ENCODE measurements at regions not wholly inside any gene's neighbourhood (a gene's known extent, or its start where the extent isn't known, plus 50 kb on each side); places are given as distances from the start of the nearest gene placed in this dataset.

DNA sequence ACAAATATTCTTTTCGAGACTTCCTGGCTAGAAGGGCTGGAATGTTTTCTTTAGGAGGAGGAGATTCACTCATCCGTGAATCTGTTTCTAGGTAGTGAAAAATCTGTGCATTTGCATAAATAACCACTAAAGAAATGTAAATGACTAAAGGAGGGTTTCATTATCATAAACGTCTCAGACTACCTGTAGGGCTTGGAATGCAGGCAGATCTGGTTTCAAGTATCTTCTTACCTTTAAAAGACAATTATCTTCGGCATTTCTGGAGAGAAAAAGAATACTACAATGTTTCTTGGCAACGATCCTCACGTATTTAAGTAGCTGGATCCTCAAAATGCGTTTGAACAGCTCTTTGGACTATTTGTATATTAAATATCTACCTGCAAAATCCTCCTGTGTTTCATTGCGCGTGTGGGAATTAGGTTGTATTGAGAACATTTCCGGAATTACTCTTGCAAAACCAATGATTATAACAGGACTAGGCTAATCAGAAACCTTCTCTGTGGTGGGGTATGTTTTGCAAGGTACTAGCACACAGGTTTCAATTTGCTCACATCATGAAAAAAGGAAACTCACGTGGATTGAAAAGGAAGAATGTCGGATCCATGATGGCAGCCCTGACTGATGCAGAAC is 291.1 kb upstream of the ARGLU1 start:
- Histone ChIP-seq H3K4me1 (no peaks in the 10 kb centered on the region), H3K4me3 (no peak overlapping the region), H3K27ac (no peak overlapping the region), H3K27me3 (ENCODE audit: low read depth) (no peaks in the 10 kb centered on the region), H3K36me3 (no peaks in the 10 kb centered on the region), H3K9me3 (no peaks in the 10 kb centered on the region)
- intact Hi-C loops (cut with DNase I), result no loop called here
- TF ChIP-seq, protein P1, sequence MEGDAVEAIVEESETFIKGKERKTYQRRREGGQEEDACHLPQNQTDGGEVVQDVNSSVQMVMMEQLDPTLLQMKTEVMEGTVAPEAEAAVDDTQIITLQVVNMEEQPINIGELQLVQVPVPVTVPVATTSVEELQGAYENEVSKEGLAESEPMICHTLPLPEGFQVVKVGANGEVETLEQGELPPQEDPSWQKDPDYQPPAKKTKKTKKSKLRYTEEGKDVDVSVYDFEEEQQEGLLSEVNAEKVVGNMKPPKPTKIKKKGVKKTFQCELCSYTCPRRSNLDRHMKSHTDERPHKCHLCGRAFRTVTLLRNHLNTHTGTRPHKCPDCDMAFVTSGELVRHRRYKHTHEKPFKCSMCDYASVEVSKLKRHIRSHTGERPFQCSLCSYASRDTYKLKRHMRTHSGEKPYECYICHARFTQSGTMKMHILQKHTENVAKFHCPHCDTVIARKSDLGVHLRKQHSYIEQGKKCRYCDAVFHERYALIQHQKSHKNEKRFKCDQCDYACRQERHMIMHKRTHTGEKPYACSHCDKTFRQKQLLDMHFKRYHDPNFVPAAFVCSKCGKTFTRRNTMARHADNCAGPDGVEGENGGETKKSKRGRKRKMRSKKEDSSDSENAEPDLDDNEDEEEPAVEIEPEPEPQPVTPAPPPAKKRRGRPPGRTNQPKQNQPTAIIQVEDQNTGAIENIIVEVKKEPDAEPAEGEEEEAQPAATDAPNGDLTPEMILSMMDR (IDR thresholded peaks at IDR 0.05), result no peak
- ATAC-seq (peak in 1 of 2 donors; percentile 23), DNase-seq (no peak)

DNA sequence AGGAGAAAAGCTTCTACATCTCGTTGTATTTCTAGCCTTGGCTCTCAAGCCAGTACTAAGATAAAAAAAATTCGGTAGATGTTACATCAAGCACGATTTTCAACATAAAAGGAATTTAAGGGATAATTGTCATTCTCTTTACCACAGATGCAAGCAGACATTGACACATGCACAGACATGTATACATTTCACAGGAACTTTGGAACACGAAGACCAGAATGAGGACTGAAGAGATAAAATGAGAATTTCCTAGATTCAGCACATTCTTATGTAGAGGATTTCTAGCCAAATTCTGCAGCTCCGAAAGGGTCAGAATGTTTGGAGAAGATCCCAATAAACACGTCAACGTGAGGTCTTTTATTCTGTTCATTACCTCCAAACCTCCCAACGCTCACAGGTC is 284.5 kb upstream of the ARGLU1 start:
- no peak for ATAC-seq
- Histone ChIP-seq H3K27ac (no peak overlapping the region), H3K9me3 (no peaks in the 10 kb centered on the region), H3K36me3 (no peaks in the 10 kb centered on the region), H3K4me1 (no peaks in the 10 kb centered on the region), H3K27me3 (ENCODE audit: low read depth) (no peaks in the 10 kb centered on the region), H3K4me3 (no peak overlapping the region)
- DNase-seq, result no peak
- TF ChIP-seq, protein P1 (IDR thresholded peaks at IDR 0.05), result no peak
- intact Hi-C loops (cut with DNase I), result no loop called here

DNA sequence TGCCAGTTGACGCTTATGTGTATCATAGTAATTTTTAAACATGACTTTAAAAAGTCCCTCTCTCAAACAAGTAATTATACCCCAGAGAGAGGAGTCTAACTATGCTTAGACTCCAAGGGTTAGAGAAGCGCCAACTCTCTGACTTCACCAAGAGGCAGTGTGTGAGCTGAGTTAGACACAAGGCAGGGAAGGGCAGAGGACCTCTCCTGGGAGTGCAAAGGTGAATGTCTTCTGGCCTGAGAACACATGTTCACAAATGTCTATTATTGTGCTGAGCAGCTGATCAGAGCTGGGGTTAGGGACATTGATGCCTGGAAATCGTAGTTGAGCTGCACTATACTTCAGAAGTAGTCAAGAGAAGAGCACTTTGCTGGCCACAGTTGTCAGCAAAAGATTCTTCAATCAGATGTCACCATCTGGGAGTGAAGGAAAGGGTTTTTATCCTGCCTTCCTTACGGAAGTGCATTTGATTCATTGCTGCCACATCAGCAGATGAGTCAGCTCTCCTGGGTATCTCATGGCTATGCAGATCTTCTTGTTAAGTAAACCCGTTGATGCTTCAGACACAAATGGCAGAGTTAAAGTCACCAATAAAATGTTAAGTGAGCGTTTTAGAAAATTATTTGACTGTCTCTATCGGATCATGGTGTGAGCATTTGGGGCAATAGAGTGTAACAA is 283.2 kb upstream of the ARGLU1 start:
- TF ChIP-seq, protein P1 (IDR thresholded peaks at IDR 0.05), result no peak
- intact Hi-C loops (cut with DNase I), result no loop called here
- H3K27me3 ChIP-seq (ENCODE audit: low read depth), result no peaks in the 10 kb centered on the region
- H3K27ac ChIP-seq, result no peak overlapping the region
- no peaks in the 10 kb centered on the region for H3K9me3 ChIP-seq
- no peak overlapping the region for H3K4me3 ChIP-seq
- no peak for ATAC-seq
- no peak for DNase-seq
- no peaks in the 10 kb centered on the region for H3K36me3 ChIP-seq
- H3K4me1 ChIP-seq, result no peaks in the 10 kb centered on the region

DNA sequence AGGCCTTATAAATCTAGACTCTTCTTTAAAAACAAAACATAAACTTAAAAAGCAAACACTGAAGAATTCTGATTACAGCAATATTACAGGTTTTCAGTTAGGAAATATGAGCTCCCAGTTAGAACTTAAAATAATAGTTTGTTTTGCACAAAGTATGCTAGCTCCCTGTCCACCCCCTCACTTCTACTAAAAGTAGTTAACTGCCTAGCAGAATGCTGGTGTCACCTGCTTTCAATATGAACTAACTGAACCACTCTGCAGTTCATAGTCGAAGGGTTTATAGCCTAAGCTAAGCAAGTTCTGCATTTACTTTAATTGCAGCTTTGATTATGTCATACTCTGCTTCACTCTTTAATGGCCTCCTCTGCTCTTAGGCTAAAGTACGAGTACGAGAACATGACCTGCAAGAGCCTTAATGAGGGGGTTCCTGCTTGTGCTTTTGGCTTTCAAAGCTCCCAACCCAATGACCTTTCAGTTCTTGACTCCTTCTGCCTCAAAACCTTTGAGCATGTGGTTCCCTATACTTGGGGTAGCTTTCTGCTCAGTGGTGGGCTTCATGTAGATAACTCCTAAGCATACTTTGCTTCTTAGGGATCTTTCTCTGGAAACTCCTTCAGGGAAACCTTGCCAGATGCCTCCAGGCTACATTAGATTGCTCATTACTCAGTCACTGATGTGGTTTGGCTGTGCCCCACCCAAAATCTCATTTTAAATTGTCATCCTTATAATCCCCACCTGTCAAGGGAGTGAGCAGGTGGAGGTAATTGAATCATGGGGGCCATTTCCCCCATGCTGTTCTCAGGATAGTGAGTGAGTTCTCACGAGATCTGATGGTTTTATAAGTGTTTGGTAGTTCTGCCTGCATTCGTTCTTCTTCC is 278.9 kb upstream of the ARGLU1 start:
- no peaks in the 10 kb centered on the region for H3K4me1 ChIP-seq
- H3K36me3 ChIP-seq, result no peaks in the 10 kb centered on the region
- intact Hi-C loops (cut with DNase I), result no loop called here
- H3K27me3 ChIP-seq (ENCODE audit: low read depth), result no peaks in the 10 kb centered on the region
- no peak overlapping the region for H3K27ac ChIP-seq
- DNase-seq (no peak), ATAC-seq (no peak)
- H3K9me3 ChIP-seq, result no peaks in the 10 kb centered on the region
- TF ChIP-seq, protein P1 (IDR thresholded peaks at IDR 0.05), result no peak
- no peak overlapping the region for H3K4me3 ChIP-seq

DNA sequence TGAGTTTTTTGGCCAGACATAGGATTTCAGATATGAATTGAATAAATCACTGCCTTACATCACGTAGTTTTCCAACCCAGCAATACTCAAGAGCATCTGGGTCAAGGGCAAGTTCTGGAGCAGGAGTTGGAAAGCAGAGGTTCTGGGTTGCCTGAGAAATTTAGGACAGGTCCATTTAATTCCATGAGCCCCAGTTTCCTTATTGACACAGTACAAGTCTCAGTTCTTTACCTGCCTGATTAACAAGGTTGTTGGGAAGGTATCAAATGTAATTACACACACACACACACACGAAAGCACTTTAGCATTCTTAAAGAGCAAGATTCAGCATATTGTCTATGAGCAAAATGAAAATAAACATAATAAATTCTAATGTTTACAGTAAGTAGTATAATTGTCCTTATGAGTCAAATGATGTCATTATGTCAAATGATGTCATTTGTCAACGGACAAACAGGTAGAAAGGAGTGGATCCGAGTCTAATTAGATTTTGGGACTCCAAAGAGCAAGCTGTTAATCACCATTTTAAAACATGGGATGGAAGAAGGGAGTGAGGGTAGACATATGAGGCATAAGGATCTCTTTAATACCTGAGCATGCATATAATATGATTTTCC is 268.4 kb upstream of the ARGLU1 start:
- TF ChIP-seq, protein P1 (IDR thresholded peaks at IDR 0.05), result no peak

More for the DNA sequence above, 268.4 kb upstream of the ARGLU1 start:
- no peaks in the 10 kb centered on the region for H3K4me1 ChIP-seq
- DNase-seq (no peak), ATAC-seq (no peak)
- H3K36me3 ChIP-seq, result no peaks in the 10 kb centered on the region
- H3K27me3 ChIP-seq (ENCODE audit: low read depth), result no peaks in the 10 kb centered on the region
- H3K9me3 ChIP-seq, result no peaks in the 10 kb centered on the region
- H3K4me3 ChIP-seq, result no peak overlapping the region
- intact Hi-C loops (cut with DNase I), result no loop called here
- H3K27ac ChIP-seq, result no peak overlapping the region

Data from lower lobe of right lung (tissue), 2 donors.